Hepatic stellate cell (primary cell): ENCODE measurements at regions not wholly inside any gene's neighbourhood (a gene's known extent, or its start where the extent isn't known, plus 50 kb on each side); places are given as distances from the start of the nearest gene placed in this dataset.
"Not testable (repeated sequence)": the region's sequence is repeated elsewhere in the genome, so short reads cannot be mapped to it uniquely, and the experiment has no call there.

Experiments
- DNase-seq: peaks from one replicate; pipeline ENCODE4 v3.0.0; 2011; ENCODE audit warnings: low spot score

DNA sequence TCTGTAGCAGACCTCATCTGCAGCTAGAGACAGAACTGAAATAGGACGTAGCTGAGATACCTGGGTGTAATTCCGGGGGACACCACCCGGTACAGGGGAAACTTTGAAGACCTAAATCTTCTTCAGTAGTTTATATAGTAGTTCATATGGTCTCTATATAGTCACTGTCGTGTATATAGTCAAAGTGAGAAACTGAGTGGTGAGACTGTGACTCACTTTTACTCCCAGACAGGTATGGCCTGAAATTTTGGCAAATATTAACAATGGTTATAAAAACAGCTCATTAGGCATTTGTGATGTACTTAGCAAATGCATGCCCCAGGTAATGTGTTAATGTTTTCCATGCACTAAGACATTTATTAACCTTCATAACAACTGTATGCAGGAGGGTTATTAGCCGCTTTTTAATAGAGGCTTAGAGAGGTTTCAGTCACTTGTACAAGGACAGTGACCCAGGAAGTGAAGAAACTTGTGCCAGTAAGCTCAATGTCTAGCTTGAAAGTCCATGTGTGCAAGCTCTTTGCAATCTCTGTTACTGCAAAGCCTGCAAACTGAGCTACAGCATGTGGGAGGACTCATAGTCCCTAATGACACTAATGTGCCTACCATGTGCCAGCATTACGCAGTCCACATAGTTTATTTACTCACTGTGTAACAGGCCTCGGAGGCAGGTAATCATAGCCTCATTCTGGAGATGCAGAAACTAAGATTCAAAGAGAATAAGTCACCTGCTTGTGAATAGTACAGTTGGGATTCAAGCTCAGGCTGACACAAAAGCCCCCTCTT lies 165.4 kb upstream of the CHD6 start:
- no peak for DNase-seq

DNA sequence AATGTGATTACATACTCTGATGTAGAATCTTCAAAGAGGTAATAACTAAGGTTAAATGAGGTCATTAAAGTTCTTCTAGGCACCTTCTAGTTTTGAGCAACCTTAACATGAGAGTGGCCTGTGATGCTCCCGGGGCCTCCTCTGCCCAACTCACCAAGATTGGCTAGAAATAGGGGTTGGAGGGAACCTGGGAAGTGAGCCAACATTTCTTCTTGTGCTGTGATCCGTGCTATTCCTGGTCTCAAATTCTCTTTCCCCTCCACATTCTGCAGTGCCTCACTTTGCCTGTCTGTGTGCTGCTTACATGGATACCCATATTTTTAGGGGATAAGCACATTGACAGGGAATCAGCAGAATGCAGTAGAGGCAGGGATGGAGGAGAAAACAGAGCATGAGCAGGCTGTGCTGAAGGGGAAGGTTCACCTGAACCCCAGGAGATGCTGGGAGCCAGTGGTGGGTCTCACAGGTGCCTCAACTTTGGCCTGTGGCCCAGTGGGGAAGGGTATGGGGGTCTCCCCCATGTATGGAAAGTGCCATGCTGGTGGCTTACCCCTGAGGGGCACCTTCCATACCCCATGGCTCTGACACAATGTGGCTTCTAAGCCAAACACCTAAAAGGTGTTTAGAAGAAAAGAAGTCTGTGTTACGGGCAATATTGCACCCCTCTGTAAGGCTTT lies 164.7 kb upstream of the CHD6 start:
- DNase-seq, result no peak

DNA sequence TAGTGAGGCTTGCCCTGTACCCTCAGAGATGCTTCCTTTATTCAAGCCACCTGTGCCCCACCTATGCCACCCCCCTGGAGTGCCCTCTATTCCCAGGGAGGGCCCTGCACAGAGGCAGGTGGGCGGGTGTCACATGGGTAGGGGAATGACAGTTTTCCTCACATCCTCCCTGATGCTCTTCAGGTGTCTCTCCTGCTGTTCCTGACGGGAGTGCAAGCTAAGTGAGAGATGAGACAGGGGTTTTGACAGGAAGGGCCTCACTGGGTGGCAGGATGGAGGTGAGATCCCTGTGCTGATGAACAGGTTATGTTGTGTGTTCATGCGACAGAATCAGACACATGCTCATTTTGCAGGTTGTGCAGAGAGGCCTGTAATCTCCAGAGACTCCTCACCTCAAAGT lies 164.1 kb upstream of the CHD6 start:
- no peak for DNase-seq

DNA sequence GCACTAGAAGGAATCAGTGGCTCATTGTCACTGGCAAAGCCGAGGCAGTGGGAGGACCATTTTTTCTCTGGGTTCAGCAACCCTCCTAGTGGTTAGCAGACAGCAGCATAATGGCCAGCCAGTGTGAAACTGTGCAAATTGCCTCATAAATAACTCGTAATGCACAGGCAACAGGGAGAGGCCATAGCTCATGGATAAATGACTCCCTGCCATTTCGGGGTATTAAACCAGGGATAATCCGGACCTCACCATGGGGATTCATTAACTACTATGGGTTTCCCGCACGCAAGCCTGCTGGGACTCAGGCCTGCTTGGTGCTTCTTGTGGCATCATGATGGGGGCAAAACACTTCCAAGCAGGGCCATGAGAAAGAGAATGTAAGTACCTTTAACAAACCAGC lies 158.2 kb upstream of the CHD6 start:
- DNase-seq, result no peak

DNA sequence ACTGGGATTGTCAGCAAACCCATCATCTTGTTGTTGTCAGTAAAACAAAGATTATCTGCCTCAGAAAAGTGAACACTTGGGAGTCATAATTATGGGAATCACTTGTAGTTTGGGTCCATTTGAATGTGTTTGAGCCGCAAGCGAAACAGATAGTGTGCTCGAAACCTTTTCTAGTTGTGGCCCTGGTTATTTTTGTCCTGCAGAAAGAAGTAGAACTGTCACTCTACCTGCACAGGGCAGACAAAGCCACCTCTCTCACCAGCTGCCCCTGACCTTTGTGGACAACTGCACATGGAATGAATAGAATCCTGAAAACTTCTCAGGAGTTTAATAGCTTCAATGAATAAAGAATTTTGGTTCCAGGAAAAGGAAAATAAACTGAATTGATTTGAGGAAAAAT lies 156.1 kb upstream of the CHD6 start:
- no peak for DNase-seq

DNA sequence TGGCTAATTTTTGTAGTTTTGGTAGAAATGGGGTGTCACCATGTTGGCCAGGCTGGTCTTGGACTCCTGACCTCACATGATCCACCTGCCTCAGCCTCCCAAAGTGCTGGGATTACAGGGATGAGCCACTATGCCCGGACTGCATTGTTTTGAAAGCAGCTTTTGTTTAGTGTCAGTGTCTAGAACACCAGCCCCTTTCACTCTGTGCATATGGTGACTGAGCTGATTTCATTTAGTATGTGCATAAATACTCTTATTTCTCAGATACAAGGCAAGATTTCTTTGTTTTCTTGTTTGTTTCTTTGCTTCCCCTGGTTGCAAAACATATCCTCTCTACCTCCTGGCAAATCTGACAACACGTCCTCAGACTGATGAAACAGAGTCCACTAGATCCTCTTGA lies 152.8 kb upstream of the CHD6 start:
- DNase-seq, result no peak

DNA sequence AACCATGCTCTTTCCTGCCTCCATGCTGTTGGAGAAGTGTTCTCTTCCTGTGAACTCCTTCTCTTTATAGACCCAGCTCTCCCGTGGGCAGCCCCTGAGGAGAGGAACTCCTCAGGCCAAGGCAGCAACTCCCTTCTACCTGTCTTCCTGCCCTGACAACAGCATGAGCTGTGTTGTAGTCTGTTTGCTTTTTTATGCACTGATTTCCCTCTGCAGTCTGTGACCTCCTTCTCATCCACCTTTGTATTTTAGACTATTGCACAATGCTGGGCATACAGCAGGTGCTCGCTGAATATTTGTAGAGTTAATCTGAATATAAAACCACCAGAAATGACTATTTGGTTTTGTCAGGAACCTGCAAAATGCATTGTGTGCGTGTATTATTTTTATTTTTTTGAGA lies 152.2 kb upstream of the CHD6 start:
- DNase-seq, result no peak

DNA sequence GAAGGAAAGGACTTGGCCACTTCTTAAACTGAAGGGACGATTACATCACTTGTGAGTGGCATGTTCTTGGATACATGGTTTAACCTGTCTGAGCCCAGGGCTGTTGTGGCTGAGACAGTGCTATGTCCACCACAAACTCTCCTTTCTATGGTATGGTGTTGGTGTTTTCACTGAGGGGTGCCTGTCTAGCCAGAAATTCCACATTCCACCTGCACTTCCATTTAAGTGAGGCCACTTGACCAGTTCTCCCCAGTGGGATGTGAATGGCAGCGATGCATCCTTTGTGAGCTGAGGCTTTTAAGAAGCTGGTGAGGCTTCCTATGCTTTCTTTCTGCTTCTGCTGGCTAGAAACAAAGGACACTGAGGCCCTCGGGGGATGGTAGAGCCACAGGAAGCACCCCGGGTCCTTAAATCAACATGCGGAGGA lies 151.4 kb upstream of the CHD6 start:
- DNase-seq, result no peak

DNA sequence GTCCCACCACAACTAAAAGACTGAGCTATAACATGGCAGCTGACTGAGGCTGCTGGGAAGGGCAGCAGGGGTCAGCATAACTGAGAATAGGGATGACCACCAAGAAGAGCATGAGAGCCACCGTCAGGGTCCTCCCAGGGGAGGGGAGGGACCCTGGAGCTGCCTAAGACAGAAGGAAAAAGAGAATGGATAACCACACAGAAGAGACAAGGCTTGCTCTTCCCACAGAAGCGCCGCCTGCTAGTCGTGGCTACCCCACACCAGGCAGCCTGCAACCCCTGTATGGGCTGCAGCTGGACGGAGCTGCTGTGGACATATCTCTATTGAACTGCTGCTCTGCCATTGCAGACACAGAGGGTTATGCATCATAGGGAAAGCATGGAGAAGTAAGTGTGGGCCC lies 132.0 kb upstream of the CHD6 start:
- DNase-seq, result no peak

DNA sequence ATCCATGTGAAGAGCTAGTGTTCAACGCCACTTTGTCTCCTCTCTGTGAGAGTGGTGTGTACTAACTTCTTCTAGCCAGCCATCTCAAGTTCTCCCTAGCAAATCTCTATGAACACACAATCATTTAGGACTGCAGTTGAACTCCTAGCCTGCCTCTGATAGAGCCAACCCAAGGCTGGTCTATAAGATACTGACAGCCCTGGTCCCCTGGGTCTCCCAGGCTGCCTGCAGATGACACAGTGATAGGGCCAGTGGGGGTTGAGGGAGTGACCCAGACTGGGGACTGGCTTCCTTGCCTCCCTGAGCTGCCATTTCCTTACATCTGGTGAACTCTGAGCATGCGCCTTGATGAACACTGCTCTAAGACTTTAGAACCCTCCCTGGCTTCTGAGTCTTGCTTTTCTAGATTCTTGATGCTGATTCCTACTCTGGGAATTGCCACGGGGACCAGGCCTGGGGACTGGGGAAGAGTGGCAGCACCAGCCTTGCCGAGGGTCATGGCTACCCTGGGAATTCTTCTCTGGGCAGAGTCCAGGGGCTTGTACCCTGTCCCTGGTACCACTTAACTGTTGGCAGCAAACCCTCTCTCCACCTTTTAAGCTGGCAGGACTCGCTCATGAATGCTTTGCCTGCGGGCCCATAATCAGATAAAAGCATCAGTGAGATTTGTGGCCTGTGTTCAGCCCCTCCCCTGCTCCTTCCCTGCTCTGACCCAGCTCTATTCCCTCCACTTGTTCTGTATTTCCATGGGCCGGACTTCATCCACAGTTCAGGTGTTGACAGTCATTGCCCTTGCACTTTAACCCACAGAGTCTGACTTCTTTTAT lies 130.8 kb upstream of the CHD6 start:
- DNase-seq, result no peak

DNA sequence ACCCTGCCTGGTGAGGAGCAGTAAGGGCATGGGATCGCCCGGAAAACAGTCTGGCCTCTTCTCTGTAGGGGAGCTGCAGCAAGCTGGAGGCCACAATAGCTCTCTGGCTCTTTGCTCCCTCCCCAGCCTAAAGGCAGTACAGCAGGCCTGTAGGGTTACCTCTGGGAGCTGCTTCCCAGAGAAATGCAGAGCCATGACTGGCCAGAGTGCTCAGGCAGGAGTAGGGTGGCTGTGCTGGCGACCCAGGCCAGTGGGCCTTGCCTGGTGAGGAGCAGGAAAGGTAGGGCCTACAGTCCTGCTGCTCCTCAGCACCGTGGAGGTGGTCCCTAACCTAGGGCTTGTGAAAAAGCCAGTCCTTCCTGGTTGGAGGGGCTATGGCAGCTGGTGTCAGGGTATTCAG lies 129.9 kb upstream of the CHD6 start:
- no peak for DNase-seq

DNA sequence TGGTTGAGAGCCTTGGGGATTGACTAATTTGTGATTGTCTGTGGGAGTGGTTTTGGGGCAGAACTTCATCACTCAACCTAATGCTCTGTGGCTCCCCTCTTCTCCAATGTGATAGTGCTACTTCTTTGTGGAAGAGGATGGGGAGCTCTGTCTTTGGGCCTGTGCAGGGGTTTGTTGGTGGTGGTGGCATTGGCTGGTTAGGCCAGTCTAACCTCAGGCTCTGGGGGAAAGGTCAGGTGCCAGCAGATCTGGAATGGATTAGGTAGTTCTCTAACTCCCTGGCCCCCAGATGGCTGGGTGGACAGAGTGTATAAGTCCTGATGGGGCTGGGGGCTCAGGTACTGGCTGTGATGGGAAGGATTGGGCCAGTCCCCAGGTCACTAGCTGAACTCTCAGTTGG lies 129.0 kb upstream of the CHD6 start:
- DNase-seq, result no peak

DNA sequence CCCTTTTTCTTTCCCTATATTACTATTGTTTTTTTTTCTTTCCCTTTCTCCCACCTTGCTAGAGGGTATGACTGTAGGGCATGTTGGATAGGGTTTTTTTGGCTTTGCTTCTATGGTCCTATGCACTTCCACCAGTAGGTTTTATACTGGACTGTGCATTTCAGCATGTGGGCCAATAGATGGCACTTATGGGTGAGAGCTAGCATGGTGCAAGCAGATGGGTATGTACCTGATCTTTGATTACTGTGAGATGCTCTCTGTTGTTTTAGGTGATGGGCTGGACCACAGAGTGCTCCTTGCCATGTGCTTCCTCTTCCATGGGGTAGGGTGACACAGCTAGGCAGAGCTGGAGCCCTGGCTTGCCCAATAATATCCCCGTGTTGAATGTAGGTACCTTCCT lies 128.5 kb upstream of the CHD6 start:
- DNase-seq, result no peak

DNA sequence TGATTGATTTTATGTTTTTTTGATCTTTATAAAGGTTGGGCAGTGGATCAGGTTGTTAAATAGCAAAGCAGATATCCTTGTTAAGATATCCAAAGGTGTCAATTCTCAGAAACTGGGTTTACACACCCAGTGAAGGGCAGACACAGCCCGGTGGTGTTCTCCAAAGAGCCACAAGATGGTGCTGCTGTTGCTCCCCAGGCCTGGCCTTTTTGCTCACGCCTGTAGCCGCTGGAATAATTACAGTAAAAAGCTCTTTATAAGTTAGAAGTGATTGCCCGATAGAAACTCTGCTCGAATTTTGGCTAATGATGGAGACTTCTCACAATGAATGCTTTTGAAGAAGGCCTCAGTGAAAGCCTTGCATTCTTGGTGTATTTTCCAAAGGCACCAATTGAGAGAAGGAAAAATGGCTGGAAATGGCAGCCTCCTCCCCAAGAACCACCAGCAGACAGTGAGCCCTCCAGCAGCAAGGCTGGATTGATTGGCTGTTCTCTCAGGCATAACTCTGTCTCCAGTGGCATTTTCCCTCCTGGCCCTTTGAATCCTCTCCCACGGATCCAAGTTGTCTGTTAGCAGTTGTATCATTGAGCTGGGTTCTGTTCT lies 120.5 kb upstream of the CHD6 start:
- DNase-seq, result peak; percentile 22

DNA sequence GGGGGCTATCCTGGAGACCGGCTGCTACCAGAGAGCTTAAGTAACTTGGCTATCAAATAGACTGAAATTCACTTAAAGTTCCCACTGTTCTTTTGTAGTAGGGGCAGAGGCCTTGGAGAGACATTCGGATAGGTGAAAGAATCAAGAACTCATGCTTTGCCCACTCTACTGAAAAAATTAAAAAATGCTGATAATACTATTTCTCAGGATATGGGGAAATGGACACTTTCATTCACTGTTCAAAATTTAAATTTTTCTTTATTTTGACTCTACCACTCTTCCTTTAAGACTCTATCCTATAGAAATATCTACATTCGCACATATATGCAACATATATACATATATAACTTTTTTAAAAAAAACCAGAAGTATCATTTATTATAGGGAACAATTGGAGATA lies 117.8 kb upstream of the CHD6 start:
- DNase-seq, result no peak

DNA sequence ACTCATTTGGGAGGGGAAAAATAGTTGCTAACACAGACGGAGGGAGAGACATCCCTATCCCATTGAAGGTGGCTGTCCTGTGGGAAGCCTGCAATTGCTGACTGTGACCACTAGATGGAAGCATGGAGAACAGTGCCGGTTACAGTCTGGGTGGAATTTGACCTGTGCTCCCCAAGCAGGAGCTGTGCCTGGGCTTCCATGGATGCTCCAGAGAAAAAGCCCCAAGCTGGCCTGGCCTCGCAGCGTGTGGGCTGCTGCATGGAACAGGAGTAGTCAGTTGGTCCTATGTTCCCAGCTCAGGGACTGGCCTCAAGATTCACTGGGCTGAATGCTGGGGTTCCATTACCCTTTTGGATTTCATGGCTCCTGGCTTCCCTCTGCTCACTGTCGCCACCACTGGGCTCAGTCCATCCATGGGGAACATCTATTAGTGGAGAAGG lies 116.3 kb upstream of the CHD6 start:
- DNase-seq, result peak; percentile 56

DNA sequence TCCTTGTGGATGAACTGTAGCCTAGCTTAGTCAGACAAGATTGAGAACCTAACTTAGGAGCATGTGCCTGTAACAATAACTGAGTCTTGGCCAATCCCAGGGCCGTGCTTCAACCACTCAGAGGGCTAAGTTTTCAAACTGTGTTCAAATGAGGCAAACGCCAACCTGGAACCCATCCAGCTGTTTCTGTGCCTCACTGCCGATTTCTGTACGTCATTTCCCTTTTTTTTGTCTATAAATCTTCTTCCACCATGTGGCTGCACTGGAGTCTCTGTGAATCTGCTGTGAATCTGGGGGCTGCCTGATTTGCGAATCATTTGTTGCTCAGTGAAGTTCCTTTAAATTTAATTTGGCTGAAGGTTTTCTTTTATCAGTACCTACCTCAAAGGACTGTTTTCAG lies 115.0 kb upstream of the CHD6 start:
- no peak for DNase-seq

DNA sequence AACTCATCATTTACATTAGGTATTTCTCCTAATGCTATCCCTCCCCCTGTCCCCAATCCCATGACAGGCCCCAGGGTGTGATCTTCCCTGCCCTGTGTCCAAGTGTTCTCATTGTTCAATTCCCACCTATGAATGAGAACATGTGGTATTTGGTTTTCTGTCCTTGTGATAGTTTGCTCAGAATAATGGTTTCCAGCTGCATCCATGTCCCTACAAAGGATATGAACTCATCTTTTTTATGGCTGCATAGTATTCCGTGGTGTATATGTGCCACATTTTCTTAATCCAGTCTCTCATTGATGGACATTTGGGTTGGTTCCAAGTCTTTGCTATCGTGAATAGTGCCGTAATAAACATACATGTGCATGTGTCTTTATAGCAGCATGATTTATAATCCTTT lies 113.0 kb upstream of the CHD6 start:
- DNase-seq, result not testable (repeated sequence)

DNA sequence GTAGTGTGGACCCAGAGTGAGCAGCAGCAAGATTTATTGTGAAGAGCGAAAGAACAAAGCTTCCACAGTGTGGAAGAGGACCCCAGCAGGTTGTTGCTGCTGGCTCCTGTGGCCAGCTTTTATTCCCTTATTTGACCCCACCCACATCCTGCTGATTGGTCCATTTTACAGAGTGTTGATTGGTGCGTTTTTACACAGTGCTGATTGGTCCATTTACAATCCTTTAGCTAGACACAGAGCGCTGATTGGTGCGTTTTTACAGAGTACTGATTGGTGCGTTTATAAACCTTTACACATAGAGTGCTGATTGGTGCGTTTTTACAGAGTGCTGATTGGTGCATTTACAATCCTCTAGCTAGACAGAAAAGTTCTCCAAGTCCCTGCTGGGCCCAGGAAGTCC lies 109.5 kb upstream of the CHD6 start:
- DNase-seq, result not testable (repeated sequence)

DNA sequence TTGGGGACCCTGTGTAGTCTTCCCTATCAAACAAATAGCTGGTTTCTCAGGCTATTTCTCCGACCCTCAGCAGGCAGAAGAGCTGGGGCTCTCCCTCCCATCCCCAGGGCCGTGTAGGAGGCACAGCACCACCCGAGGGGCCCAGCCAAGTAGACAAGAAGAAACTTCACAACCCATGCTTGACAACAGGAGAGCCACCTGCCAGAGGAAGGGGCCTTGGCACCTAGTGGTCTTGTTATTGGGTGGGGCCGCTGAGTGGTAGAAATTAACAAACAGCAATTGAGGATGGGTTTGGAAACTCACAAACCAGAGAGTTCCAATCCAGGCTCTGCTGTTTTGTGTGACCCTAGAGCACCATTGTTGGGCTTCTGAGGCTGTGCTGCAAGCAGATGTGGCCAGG lies 108.5 kb upstream of the CHD6 start:
- no peak for DNase-seq

DNA sequence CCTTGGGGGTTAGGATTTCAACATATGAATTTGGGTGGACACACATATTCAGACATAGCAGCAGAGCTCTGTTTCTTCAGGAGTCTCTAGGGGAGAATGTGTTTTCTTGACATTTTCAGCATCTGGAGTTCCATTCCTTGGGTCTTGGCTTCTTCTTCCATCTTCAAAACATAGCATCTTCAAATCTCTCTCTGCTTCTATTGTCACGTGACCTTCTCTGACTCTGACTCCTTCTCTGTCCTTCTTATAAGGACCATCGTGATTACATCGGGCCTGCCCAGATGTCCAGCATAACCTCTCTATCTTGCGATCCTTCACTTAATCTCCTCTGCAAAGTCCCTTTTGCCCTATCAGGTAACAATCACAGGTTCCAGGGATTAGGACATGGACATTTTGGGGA lies 101.0 kb upstream of the CHD6 start:
- no peak for DNase-seq

DNA sequence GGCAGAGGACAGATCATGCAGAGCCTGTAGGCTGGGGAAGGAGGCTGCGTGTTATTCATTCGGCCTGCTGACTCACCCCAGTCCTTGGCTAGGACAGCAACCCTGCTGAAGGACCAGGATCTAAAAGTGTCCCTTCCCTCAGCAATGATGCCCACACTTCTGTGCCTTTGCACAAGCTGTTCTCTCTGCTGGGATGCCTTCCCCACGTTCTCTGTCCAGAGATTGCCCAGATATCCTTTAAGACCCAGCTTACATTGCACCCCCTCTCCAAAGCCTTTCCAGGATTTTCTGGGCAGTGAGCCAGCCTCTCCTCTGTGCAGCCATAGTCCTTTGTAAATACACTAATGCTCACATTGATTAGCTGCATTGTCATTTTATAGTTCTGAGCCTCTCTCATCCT lies 99.3 kb upstream of the CHD6 start:
- peak; percentile 36 for DNase-seq

DNA sequence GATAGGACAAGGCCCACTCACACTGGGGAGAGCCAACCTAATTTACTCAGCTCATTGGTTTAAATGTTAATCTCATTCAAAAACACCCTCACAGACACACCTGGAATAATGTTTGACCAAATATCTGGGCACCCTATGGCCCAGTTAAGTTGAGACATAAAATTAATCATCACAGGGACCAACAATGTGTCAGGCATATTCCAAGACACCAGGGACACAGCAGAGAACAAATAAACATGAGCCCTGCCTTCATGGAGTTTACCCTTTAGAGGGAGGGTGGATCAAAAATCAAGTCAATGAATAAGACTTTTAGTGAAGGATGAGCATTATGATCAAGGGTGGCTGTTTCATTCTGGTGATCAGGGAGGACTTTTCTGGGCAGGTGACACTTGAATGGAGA lies 98.7 kb upstream of the CHD6 start:
- no peak for DNase-seq
